MM.1S (cell line): ENCODE measurements at regions not wholly inside any gene's neighbourhood (a gene's known extent, or its start where the extent isn't known, plus 50 kb on each side); places are given as distances from the start of the nearest gene placed in this dataset.

Experiments
- CTCF ChIP-seq: fragments of 300-600 bp; sonication (generic); IDR thresholded peaks from 2 replicates; pipeline ENCODE4 v1.5.1; 2016; ENCODE audit warnings: antibody characterized with exemption, low read length, mixed read lengths
- EZH2phosphoT487 ChIP-seq: fragments of 300-600 bp; sonication (generic); IDR thresholded peaks from 2 replicates; pipeline ENCODE4 v1.6.1; 2018; ENCODE audit warnings: antibody characterized with exemption, low read length

- TF ChIP-seq CTCF, result no peak
- TF ChIP-seq EZH2phosphoT487, result no peak
Measured at GRCh38 chr7:118969370-118969769, 744.9 kb downstream of the ANKRD7 start.
